Activated naive CD4-positive, alpha-beta T cell treated with anti-CD3 and anti-CD28 coated beads, Interleukin-2, amount 50 U/mL, for 16 hours (primary cell): ENCODE measurements at regions not wholly inside any gene's neighbourhood (a gene's known extent, or its start where the extent isn't known, plus 50 kb on each side); places are given as distances from the start of the nearest gene placed in this dataset.

Experiments used
- DNase-seq: peaks from one replicate; pipeline ENCODE4 v3.0.0-alpha.2; 2020

DNA sequence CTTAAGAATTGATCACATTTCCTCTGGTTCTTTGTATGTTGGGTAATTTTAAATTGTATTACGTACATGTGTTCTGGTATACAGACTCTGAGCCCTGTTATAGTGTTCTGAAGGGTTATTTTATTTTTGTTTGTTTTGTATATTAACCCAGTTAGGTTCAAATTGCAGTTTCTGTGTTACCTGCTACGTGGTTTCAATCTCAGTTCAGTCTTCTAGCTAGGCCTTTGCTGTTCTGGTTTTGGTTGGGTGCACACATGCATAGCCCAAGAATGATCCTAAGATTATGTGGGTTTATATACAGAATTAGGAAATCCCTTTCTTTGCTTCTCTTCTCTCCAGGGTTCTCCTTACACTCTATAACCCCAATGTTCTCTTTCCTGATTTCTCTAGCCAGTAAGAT lies 161.0 kb downstream of the PPP1R2C start:
- DNase-seq: no peak

DNA sequence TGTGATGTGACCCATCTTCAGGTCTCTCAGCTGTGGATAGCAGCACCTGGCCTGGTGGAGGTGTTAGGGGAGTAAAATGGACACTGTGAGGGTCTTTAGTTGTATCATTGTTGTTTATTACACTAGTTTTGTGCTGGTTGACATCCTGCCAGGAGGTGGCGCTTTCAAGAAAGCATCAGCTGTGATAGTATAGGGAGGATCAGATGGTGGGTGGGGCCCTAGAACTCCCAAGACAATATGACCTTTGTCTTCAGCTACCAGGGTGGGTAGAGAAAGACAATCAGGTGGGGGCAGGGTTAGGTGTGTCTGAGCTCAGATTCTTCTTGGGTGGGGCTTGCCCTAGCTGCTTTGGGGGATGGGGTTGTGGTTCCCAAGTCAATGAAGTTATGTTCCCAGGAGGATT lies 162.8 kb downstream of the PPP1R2C start:
- DNase-seq: no peak

DNA sequence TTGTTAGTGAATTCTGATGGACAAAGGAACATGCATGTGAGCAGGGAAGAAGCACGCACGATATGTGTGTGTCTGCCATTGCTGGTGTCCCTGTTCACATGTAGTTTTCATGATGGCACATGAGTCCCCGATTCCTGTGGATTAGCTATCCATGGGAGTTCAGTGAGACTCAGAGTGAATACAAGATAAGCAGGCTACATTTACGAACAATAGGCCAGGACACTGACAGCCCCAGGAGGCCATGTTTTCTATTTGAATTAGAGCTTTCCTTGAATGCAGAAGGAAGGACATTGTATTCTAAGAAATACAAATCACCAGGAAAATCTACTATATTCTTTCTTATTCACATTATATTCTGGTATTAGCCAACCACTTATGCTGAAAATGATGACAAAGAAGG lies 171.4 kb downstream of the PPP1R2C start:
- no peak for DNase-seq

DNA sequence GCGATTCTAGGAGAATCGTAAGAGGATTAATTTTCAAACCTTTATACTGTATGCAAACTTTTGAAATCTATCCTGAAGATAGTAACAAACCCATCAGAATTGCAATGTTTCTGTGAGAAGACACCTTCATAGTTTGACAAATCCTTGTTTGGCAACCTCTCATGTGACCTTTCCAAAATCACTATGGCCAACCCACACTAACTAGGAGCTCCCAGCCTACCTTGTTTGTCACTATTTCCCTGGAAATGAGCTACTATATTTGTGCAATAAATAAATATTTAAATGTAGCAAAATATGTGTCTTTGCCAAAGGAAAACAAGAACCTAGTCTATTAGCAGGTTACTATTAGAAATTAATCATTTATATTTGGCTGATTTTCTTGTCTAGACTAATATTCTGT lies 173.7 kb downstream of the PPP1R2C start:
- DNase-seq: no peak

DNA sequence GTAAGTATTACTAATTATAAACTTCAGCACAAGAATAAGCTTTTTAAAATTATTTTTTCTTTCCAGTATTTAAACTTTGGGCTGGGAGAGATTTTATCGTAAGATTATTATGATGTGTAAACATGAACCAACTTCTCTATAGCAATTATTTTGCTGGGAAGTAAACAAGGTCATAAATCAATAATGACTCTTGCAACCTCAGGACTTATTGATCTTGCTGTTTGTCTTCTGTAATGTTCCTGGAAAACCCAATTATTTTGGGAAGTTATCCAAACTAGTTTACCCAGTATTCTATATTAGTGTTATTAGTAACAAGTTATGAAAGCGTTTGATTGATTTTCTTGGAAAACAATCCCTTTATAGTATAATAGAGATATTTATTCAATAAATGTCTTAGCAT lies 174.9 kb downstream of the PPP1R2C start:
- no peak for DNase-seq

DNA sequence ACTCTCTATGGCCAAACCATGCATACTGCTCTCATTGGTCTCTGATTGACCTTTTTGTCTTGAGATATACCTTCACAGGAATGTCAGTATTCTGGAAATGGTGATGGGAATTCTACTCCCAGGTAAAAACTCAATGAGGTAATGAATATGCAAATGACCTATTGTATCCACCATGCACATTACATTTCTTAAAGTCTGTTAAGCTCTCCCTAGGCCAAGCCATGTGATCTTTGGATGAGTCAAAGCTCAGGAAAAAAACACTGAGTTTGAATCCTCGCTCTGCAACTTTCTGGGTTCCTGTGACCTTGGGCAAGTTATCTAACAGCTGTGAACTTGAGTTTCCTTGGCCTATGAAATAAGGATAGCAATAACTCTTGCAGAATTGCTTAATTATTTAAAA lies 175.4 kb downstream of the PPP1R2C start:
- DNase-seq: no peak

DNA sequence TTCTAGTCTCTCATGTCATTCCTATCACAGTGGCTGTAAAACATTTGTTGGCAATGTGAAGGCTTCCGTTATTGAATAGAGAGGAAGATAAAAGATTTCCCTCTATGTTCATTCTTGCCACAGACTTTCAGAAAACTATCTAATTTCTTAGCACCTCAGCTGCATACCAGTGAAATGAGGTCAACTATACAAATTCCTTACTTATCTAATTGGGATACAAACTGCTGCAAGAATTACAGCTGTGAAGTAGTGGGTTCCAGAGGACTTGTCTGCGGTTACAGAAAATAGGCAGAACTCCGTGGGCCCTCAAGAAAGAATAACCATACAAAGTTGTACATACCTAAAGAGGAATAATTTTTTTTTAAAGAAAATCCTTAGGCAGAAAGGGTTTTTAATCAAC lies 175.8 kb downstream of the PPP1R2C start:
- DNase-seq: no peak

DNA sequence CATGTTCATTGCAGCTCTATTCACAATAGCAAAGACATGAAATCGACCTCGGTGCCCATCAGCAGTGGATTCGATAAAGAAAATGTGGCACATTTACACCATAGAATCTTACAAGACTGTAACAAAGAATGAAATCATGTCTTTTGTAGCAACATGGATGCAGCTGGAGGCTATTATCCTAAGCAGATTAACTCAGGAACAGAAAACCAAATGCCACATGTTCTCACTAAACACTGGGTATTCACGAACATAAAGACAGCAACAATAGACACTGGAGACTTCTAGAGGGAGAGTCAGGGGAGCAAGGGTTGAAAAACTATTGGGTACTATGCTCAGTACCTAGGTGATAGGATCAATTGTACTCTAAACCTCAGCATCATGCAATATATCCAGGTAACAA lies 180.5 kb downstream of the PPP1R2C start:
- no peak for DNase-seq

DNA sequence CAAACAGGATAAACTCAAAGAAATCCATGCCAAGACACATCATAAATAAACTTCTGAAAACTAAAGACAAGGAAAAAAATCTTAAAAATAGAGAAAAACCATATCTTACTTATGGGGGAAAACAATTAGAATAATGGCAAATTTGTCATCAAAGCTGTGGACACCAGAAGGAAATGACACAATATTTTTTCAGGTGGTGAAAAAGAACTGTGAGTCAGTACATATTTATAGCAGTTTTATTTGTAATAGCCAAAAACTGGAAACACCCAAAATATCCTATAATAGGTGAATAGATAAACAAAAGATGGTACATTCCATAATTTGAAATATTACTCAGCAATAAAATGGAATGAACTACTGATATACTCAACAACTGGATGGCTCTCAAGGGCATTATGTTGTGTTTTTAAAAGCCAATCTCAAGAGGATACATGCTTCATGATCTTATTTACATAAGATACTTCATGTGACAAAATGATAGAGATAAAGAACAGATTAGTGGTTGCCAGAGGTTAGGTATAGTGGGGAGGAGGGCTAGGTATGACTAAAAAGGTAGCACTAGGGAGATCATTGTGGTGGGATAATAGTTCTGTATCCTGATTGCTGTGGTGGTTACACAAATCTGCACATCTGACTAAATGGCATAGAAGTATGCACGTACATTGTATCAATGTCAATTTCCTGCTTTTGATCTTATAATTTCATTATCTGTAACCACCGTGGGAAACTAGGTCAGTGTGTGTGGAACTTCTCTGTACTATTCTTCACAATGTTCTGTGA lies 191.9 kb downstream of the PPP1R2C start:
- DNase-seq: no peak

DNA sequence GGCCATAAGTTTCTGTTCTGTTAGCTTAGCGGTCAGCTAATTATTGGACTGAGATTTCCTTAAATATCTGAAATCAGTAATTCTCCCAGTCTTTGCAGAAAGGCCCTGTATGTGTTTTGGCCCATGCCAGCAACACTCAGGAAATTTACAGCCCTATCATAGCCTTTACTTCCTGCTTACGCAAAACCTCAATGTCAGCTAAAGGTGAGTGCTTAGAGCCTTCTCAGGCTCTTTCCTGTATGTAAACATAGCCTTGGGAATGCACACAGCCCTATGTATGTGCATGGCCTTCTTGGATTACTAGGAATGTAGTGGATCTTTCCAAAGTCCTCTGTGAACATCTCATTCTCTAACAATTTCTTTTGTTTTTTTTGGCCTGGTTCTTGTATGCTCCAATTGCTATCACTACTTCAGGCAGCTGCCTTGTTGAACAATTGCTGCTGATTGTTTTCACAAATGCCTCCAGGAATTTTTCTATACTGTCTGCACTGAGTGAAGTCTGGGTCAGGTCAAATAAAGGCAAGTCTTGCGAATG lies 200.0 kb downstream of the PPP1R2C start:
- DNase-seq: no peak

DNA sequence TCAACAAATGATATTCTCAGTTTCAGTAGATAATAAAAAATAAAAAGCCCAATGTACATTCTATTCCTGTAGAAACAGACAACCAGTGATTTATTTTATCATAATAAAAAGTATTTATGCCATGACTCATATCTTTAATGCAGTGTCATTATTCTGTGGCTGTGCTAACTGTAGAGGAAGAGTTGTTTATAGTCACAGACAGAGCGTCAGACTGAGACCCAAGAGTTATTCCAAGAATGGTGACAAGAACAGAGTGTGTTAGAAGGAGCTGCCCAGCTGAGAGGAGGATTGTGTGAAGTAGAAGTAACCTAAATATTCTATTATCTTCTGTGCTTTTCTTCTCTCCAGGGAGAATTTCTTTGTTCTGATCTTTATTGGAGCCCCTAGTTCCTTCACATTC lies 210.7 kb downstream of the PPP1R2C start:
- no peak for DNase-seq

DNA sequence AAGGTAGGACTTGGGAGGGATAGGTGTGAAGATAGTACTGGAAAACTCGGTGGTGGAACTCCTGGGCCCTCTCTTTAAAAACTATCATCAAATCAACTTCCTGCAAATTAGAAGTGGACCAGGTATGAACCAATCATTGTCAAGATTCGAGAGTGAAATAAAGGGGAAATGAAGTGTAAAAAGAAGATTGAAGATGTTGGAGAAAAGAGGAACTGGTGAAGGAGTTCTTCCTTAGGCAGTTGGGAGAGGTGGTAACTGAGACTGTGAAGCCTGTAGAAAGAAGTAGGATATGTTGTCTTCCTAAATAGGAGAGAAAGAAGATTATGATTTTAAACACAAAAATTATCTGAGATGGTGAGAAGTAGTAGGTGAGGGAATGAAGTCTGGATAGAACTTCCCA lies 212.2 kb downstream of the PPP1R2C start:
- DNase-seq: no peak

DNA sequence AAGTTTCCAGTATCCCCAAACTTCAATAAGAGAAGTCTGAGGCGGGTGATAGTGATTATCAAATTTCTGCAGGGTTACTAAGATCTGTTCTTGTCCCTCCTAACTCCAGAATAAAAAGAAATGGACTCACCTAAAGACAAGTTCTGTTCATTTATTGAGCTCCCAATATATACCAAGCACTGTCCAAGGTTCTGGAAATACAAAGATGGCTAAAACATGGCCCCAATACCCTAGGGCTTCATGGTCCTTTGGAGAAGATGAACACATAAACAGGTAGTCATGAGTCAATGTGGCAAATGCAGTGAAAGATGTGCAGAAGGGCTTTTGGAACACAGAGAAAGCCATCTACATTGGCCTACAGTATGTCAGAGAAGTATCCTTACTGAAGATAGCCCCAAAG lies 231.2 kb downstream of the PPP1R2C start:
- DNase-seq: no peak

DNA sequence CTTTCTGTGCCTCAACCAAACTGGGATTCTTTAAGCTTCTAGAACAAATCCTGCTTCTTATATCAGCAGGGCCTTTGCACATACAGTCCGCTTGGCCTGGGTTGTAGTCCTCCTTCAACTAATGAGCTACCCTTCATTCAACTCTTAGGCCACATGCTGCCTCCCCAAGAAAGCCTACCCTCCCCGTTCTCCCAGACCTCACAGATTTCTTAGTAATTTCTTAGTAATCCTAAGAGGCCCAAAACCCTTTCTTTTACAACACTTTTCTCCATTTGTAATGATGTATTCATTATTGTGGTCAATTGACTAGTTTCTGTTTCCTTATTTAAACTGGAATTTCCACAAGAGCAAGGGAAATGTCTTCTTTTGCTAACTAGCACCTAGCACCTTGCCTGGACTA lies 233.1 kb downstream of the PPP1R2C start:
- DNase-seq: no peak

DNA sequence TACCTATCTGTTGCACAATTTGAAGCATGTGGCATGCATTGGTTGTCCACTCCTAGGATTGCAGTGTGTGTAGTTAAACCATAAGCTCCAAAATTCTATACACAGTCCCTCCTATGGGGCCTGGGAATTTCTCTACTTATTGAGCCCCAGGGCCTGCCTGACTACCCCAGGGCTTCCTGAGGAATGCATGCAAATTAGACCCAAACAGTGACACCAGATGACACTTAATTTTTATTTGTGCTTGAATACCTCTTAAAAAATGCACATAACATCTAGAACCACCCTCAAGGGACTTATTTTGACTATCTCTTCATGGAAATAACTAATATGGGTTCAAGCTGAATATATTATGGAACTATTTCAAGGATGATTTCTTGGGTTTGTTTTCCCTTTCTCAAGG lies 236.4 kb downstream of the PPP1R2C start:
- DNase-seq: no peak

DNA sequence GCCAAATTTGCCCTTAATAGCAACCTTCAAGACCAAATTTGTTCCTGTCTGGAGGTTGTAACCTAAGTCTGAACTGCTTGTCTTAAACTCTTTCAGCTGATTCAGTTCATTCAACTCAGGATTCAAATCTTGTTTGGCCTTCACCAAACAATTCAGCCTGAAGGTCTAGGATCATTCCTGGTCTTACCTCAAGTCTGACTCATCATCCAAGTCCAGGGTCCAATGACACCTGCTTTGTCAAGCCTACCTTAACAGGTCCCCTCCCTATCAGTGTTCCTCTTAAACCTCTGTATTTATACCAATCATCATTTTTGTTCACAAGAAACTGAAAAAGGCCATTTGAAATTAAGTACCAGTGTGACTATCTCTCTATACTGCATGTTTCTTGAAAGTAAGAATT lies 237.8 kb downstream of the PPP1R2C start:
- DNase-seq: no peak

DNA sequence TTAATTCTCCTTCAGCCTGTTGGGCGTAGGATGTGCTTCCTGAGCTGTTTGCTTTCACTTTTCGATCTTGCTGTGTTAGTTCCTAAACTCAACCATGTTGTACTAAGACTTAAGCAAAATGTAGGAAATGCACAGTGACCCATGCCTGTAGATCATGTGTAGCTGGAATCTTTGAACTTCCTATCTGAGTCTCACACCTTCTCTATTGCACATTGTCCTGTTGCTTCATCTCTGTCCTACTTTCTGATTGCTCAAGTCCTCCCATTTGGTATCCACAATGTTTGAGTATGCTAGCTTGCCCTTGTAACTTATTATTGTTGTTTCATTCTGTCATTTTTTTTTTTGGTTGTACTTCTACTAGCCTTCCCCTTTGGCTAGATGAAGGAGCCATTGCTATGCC lies 239.6 kb downstream of the PPP1R2C start:
- no peak for DNase-seq

DNA sequence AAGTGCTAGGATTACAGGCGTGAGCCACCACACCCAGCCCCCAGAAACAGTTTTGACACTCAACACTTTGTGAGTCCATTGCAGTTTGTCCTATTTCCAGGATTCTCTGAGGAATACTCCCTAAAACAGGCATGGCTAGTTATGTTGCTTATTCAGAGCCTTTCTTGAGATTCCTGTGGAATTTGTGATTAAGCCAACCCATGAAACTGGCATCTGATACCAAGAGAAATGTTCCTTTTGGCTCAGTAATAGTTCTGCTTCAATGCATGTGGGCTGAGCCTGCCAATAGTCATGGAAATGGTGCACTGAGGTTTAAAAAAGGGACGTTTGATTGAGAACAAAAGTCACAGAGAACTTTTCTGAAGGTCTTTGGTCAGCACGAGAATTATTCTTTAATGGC lies 241.7 kb downstream of the PPP1R2C start:
- no peak for DNase-seq

DNA sequence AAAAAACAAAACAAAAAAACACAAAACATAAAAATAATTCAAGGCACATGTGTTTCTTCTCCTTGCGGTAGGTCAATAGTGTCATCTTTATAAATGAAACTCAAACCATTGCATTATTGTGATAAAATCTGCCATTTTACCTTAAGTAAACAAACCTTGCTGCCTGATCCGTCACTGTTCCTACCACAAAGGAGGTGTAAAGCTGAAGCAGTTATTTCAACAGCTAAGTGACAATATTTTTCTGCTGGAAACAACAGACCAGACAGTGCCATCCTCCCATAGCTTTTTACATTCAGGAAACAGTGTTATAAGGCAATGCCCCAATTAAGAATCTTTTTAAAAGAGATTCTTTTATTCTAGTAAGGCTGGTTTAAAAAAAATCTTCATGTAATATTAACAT lies 242.7 kb downstream of the PPP1R2C start:
- no peak for DNase-seq

DNA sequence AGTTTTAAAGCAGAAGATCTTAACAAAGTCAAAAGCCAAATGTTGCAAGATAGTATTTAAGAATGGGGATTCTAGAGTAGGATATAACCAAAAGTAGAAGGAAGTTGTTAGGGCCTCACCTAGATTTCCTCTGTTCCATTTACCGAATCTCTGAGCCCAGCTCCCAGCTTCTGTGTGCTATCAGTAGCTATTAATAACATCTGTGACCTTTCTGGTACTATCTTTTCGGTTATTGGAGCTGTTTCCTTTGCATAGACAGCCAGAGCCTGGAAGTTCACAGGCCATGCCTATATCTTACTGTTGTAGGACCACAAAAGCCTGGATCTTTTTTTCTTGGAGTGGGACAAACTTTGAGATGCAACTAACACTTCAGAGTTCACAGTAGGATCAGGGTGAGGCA lies 244.2 kb downstream of the PPP1R2C start:
- no peak for DNase-seq

DNA sequence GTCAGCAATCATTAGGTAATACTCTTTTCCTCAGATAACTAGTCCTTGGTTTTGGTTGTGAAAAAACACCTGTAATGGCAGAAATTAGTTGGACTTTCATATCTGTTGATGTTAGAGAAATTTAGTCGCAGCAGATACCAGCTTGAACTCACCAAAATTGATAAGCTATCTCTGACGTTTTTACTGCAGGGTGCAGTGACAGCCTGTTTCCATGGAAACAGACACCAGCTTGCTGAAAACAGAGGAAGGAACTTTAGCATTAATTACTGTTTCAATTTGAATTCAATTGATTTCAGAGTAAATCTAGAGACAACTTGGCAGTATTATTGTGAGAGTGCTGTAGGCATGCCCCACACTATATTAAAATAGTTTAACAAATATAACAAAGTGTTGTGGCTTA lies 246.5 kb downstream of the PPP1R2C start:
- DNase-seq: no peak

DNA sequence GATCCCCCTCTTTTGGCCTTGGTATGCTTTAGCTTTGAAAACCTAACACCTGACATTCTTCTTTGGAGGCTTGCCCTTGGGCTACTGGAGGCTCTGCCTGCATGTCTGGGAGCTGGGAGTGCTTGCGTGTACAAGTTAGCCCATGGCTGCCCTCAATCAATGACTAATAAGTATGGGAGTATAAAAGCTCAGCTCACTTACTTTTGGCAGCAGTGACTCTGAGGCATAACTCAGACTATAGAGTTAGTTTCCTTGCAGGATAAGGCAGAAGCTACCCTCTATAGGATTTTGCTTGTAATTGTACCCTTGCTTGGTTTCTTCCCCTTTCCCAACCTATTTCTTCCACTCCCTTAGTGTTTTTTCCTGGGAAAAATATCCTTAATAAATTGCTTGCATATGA lies 247.9 kb downstream of the PPP1R2C start:
- no peak for DNase-seq

DNA sequence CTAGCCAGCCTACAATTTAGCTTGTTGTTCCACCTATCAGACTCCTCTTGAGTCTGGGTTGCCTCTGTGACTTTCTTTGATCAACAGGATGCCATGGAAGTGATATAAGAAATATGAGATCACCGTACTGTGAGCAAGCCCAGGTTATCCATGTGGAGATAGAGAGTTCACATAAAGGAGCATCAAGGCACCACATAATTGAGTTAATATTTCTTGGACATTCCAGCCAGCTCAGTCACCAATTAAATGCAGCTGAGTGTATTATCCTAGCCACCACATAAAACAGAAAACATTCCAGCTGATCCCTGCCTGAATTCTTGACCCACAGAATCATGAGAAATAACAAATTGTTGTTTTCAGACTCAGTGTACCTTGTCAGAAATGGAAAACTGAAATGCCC lies 253.6 kb downstream of the PPP1R2C start:
- no peak for DNase-seq

DNA sequence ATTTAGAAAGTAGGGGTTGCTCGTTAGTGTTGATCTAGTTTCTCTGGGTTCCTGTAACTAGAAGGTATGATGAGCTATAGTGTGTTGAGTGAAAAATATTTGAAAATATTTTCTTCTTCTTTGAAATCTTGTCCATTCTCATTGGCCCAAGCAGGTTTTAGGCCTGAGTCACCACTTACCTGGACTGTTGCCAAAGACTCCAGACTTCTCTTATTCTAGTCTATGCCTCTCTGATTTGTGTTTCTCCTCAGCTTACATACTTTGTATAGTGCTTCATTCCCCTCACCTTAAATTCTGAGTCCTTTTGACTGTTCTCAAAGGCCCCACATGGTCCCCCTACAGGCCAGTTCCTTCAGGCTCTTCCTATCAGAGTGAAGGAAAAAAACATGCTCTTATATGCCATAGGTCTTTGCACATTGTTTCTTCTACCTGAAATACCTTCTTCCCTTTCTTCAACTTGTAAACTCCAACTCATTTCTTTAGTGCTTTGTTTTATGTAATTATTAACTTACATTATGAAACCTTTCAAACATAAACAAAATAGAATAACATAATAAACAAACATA lies 258.2 kb downstream of the PPP1R2C start:
- DNase-seq: no peak

DNA sequence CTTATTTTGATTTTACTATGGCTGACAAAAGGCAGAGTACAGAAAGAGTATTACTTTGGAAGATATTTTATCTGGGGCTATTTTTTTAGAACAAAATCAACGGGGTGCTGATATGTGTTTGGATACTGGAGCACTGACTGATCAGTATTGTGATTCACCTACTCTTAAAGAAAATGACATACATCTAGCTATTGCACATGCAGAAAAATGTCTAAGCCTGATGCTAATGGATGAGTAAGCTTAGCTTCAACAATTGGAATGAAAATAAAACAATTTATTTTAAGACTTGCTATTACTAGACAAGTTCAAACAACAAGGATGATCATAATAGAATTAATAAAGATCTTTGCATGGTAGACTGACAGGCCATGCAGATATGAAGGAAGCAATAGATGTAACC lies 262.0 kb downstream of the PPP1R2C start:
- no peak for DNase-seq
